Activated naive CD4-positive, alpha-beta T cell treated with Interleukin-2 at 50 U/mL for 16 hours (primary cell): ENCODE measurements at regions not wholly inside any gene's neighbourhood (a gene's known extent, or its start where the extent isn't known, plus 50 kb on each side); places are given as distances from the start of the nearest gene placed in this dataset.

Source experiments
- DNase-seq: peaks from one replicate; pipeline ENCODE4 v3.0.0-alpha.2; 2020

- no peak for DNase-seq
Observed at GRCh38 chr15:56868170-56868569, 50.3 kb upstream of the TCF12 start.

GRCh38 chr15:56866803-56867202 lies 51.6 kb upstream of the TCF12 start:
- no peak for DNase-seq

GRCh38 chr15:56857828-56858227 lies 60.6 kb upstream of the TCF12 start:
- DNase-seq = no peak

- DNase-seq = no peak
Observed at GRCh38 chr15:56856934-56857333, 61.5 kb upstream of the TCF12 start.

GRCh38 chr15:56844892-56845291 lies 73.6 kb upstream of the TCF12 start:
- no peak for DNase-seq

GRCh38 chr15:56844471-56844870 lies 74.0 kb upstream of the TCF12 start:
- no peak for DNase-seq

- no peak for DNase-seq
Observed at GRCh38 chr15:56839641-56840040, 78.8 kb upstream of the TCF12 start.

- no peak for DNase-seq
Observed at GRCh38 chr15:56839099-56839498, 79.3 kb upstream of the TCF12 start.

- no peak for DNase-seq
Observed at GRCh38 chr15:56838085-56838484, 80.4 kb upstream of the TCF12 start.

GRCh38 chr15:56837273-56837672 lies 81.2 kb upstream of the TCF12 start:
- no peak for DNase-seq

GRCh38 chr15:56835718-56836171 lies 82.7 kb upstream of the TCF12 start:
- no peak for DNase-seq

- no peak for DNase-seq
Observed at GRCh38 chr15:56832125-56832524, 86.3 kb upstream of the TCF12 start.

- no peak for DNase-seq
Observed at GRCh38 chr15:56831467-56832005, 86.9 kb upstream of the TCF12 start.

- no peak for DNase-seq
Observed at GRCh38 chr15:56824175-56824574, 90.9 kb upstream of the ZNF280D start.

- peak; percentile 47 for DNase-seq
Observed at GRCh38 chr15:56821721-56822425, 88.6 kb upstream of the ZNF280D start.

GRCh38 chr15:56820333-56820732 lies 87.0 kb upstream of the ZNF280D start:
- no peak for DNase-seq

- DNase-seq = no peak
Observed at GRCh38 chr15:56817321-56818080, 84.2 kb upstream of the ZNF280D start.

GRCh38 chr15:56816781-56817180 lies 83.5 kb upstream of the ZNF280D start:
- DNase-seq = no peak

- DNase-seq = peak; percentile 22
Observed at GRCh38 chr15:56815247-56815646, 81.9 kb upstream of the ZNF280D start.

- no peak for DNase-seq
Observed at GRCh38 chr15:56814429-56814828, 81.1 kb upstream of the ZNF280D start.

GRCh38 chr15:56813995-56814394 lies 80.7 kb upstream of the ZNF280D start:
- no peak for DNase-seq

GRCh38 chr15:56812961-56813360 lies 79.7 kb upstream of the ZNF280D start:
- no peak for DNase-seq

- no peak for DNase-seq
Observed at GRCh38 chr15:56812221-56812620, 78.9 kb upstream of the ZNF280D start.

- DNase-seq = no peak
Observed at GRCh38 chr15:56811586-56811985, 78.3 kb upstream of the ZNF280D start.
